ENCODE measurements at regions not wholly inside any gene's neighbourhood (a gene's known extent, or its start where the extent isn't known, plus 50 kb on each side); places are given as distances from the start of the nearest gene placed in this dataset.

- H3K9ac ChIP-seq (ENCODE audit: low read depth in 2 of 2, low read length in 2 of 2) = no peak overlapping the region
- intact Hi-C loops (cut with DNase I) = no loop called here
- H3K36me3 ChIP-seq = no peaks in the 10 kb centered on the region
- no peak overlapping the region for H3K4me3 ChIP-seq
- H3K27ac ChIP-seq = no peak overlapping the region
- H3K9me3 ChIP-seq = no peaks in the 10 kb centered on the region
- no peaks in the 10 kb centered on the region for H3K4me1 ChIP-seq
- no peak for DNase-seq
- TF ChIP-seq, protein P1, sequence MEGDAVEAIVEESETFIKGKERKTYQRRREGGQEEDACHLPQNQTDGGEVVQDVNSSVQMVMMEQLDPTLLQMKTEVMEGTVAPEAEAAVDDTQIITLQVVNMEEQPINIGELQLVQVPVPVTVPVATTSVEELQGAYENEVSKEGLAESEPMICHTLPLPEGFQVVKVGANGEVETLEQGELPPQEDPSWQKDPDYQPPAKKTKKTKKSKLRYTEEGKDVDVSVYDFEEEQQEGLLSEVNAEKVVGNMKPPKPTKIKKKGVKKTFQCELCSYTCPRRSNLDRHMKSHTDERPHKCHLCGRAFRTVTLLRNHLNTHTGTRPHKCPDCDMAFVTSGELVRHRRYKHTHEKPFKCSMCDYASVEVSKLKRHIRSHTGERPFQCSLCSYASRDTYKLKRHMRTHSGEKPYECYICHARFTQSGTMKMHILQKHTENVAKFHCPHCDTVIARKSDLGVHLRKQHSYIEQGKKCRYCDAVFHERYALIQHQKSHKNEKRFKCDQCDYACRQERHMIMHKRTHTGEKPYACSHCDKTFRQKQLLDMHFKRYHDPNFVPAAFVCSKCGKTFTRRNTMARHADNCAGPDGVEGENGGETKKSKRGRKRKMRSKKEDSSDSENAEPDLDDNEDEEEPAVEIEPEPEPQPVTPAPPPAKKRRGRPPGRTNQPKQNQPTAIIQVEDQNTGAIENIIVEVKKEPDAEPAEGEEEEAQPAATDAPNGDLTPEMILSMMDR (IDR thresholded peaks at IDR 0.05) = no peak
- H3K27me3 ChIP-seq = no peaks in the 10 kb centered on the region
These were observed 706.9 kb upstream of the STXBP6 start for GRCh38 chr14:25756876-25757275.

- Histone ChIP-seq H3K36me3 (no peaks in the 10 kb centered on the region), H3K27ac (no peak overlapping the region), H3K4me3 (no peak overlapping the region), H3K9me3 (no peaks in the 10 kb centered on the region), H3K27me3 (no peaks in the 10 kb centered on the region), H3K9ac (ENCODE audit: low read depth in 2 of 2, low read length in 2 of 2) (no peak overlapping the region), H3K4me1 (no peaks in the 10 kb centered on the region)
- TF ChIP-seq, protein P1 (IDR thresholded peaks at IDR 0.05) = no peak
- intact Hi-C loops (cut with DNase I) = no loop called here
- DNase-seq = no peak
These were observed 703.2 kb upstream of the STXBP6 start for GRCh38 chr14:25753130-25753529.

DNA sequence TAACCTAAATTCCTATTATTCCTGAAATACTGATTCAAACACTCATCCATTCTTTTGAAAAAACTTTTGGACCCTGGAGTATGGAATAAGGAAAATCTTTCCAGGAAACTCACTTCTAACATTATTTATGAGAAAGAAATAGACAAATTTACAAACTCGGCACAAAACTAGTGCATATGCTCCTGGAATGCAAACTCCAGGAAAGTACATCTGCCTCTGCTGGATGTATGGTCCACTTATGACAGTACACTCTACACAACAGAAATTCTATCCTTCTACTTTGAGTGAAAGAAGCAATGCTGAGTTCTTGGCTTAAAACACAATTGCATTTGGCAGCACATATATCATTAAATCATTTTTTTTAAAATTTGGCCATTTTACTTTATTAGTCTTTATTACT lies 700.5 kb upstream of the STXBP6 start:
- Histone ChIP-seq H3K4me1 (no peaks in the 10 kb centered on the region), H3K36me3 (no peaks in the 10 kb centered on the region), H3K9ac (ENCODE audit: low read depth in 2 of 2, low read length in 2 of 2) (no peak overlapping the region), H3K27me3 (no peaks in the 10 kb centered on the region), H3K9me3 (no peaks in the 10 kb centered on the region), H3K27ac (no peak overlapping the region), H3K4me3 (no peak overlapping the region)
- TF ChIP-seq, protein P1 (IDR thresholded peaks at IDR 0.05) = no peak
- intact Hi-C loops (cut with DNase I) = no loop called here
- no peak for DNase-seq

Measured in colonic mucosa (tissue), 4 donors.